COLO829 (cell line): ENCODE measurements at regions not wholly inside any gene's neighbourhood (a gene's known extent, or its start where the extent isn't known, plus 50 kb on each side); places are given as distances from the start of the nearest gene placed in this dataset.

Experiments used
- DNase-seq: peaks from one replicate; pipeline ENCODE4 v3.0.0; 2012; ENCODE audit warnings: low spot score

- DNase-seq = no peak
Measured at GRCh38 chr3:190252080-190252479, 70.2 kb downstream of the CLDN1 start.

GRCh38 chr3:190249414-190249813 is 72.8 kb downstream of the CLDN1 start:
- DNase-seq = no peak

- DNase-seq = no peak
Measured at GRCh38 chr3:190242147-190242546, 80.1 kb downstream of the CLDN1 start.

- no peak for DNase-seq
Measured at GRCh38 chr3:190239325-190239724, 82.9 kb downstream of the CLDN1 start.

- no peak for DNase-seq
Measured at GRCh38 chr3:190238871-190239270, 83.4 kb downstream of the CLDN1 start.

- DNase-seq = no peak
Measured at GRCh38 chr3:190234621-190235020, 87.6 kb downstream of the CLDN1 start.

- no peak for DNase-seq
Measured at GRCh38 chr3:190229632-190230424, 92.4 kb downstream of the CLDN1 start.

GRCh38 chr3:190227064-190227463 is 95.2 kb downstream of the CLDN1 start:
- DNase-seq = no peak

- peak; percentile 35 for DNase-seq
Measured at GRCh38 chr3:190224863-190225692, 97.2 kb downstream of the CLDN1 start.

GRCh38 chr3:190224456-190224855 is 97.8 kb downstream of the CLDN1 start:
- no peak for DNase-seq

GRCh38 chr3:190222916-190223315 is 99.3 kb downstream of the CLDN1 start:
- no peak for DNase-seq

GRCh38 chr3:190222360-190222759 is 99.9 kb downstream of the CLDN1 start:
- DNase-seq = no peak

- DNase-seq = no peak
Measured at GRCh38 chr3:190220362-190220761, 99.7 kb upstream of the P3H2 start.

GRCh38 chr3:190217081-190217480 is 96.4 kb upstream of the P3H2 start:
- DNase-seq = no peak

GRCh38 chr3:190213727-190214126 is 93.0 kb upstream of the P3H2 start:
- DNase-seq = no peak

- no peak for DNase-seq
Measured at GRCh38 chr3:190210608-190211007, 89.9 kb upstream of the P3H2 start.

GRCh38 chr3:190209533-190209932 is 88.8 kb upstream of the P3H2 start:
- no peak for DNase-seq

GRCh38 chr3:190208196-190208595 is 87.5 kb upstream of the P3H2 start:
- no peak for DNase-seq

- DNase-seq = no peak
Measured at GRCh38 chr3:190205739-190206138, 85.0 kb upstream of the P3H2 start.

GRCh38 chr3:190204200-190204599 is 83.5 kb upstream of the P3H2 start:
- DNase-seq = no peak

GRCh38 chr3:190197346-190197763 is 76.7 kb upstream of the P3H2 start:
- no peak for DNase-seq

- DNase-seq = no peak
Measured at GRCh38 chr3:190194506-190194905, 73.8 kb upstream of the P3H2 start.

GRCh38 chr3:190193210-190193609 is 72.5 kb upstream of the P3H2 start:
- DNase-seq = no peak
